ENCODE measurements at regions not wholly inside any gene's neighbourhood (a gene's known extent, or its start where the extent isn't known, plus 50 kb on each side); places are given as distances from the start of the nearest gene placed in this dataset.
"Not testable (repeated sequence)": the region's sequence is repeated elsewhere in the genome, so short reads cannot be mapped to it uniquely, and the experiment has no call there.

DNA sequence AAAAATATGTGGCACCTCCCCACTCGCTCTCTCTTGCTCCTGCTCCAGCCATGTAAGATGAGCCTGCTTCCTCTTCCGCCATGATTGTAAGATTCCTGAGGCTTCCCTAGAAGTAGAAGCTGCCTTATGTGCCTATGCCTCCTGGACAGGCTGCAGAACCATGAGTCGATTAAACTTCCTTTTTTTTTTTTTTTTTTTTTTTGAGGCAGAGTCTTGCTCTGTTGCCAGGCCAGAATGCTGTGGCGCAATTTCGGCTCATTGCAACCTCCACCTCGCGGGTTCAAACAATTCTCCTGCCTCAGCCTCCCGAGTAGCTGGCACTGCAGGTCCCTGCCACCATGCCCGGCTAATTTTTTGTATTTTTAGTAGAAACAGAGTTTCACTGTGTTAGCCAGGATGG lies 112.5 kb downstream of the FAM217A start:
- Histone ChIP-seq H4K20me1 (ENCODE audit: insufficient read depth, low read length) (no peaks in the 10 kb centered on the region), H3K27ac (ENCODE audit: low read length) (no peak overlapping the region), H3K4me1 (ENCODE audit: low read length) (no peaks in the 10 kb centered on the region), H3K79me2 (ENCODE audit: low read length) (no peaks in the 10 kb centered on the region), H3K4me3 (ENCODE audit: low read length) (no peak overlapping the region), H3K9ac (ENCODE audit: low read length) (no peak overlapping the region), H3K4me2 (ENCODE audit: low read length) (no peak overlapping the region), H3K9me3 (ENCODE audit: insufficient read depth, low read length) (no peaks in the 10 kb centered on the region), H3K36me3 (replicated peaks; ENCODE audit: low read depth, low read length) (no peaks in the 10 kb centered on the region), H2AFZ (ENCODE audit: low read depth, low read length) (no peak overlapping the region), H3K27me3 (ENCODE audit: low read depth, low read length) (peaks cover 7% of the 10 kb centered on the region; the same call in 1 of the 2 replicates)
- TF ChIP-seq EZH2phosphoT487 (IDR thresholded peaks at IDR 0.05; ENCODE audit: low read depth) (no peak), CTCF (IDR thresholded peaks at IDR 0.05; ENCODE audit: low read depth, low read length) (no peak)

DNA sequence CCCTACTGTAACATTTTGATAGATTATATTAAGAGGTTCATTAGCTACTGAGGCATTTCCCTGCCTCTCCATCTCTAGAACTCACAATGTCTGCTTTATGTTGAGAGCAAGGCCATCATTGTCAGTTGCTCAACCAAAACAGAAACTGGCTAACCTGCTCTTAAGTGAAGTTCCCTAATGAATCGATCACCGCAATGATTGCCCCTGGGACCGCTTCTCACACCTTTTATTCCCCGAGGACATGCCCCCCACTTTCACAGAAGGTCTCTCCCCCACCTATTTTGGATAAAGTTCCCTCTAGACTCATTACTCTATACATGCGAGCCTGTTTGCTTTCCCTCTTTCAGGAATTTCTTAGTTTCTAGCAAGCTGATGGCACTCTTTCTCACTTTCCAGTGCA lies 108.8 kb downstream of the FAM217A start:
- no peaks in the 10 kb centered on the region for H3K4me1 ChIP-seq (ENCODE audit: low read length)
- no peaks in the 10 kb centered on the region for H3K36me3 ChIP-seq (replicated peaks; ENCODE audit: low read depth, low read length)
- no peak overlapping the region for H3K9ac ChIP-seq (ENCODE audit: low read length)
- H3K4me2 ChIP-seq (ENCODE audit: low read length): no peak overlapping the region
- H2AFZ ChIP-seq (ENCODE audit: low read depth, low read length): no peak overlapping the region
- no peaks in the 10 kb centered on the region for H3K27me3 ChIP-seq (ENCODE audit: low read depth, low read length)
- no peak overlapping the region for H3K4me3 ChIP-seq (ENCODE audit: low read length)
- no peaks in the 10 kb centered on the region for H4K20me1 ChIP-seq (ENCODE audit: insufficient read depth, low read length)
- no peaks in the 10 kb centered on the region for H3K9me3 ChIP-seq (ENCODE audit: insufficient read depth, low read length)
- no peak overlapping the region for H3K27ac ChIP-seq (ENCODE audit: low read length)
- TF ChIP-seq EZH2phosphoT487 (IDR thresholded peaks at IDR 0.05; ENCODE audit: low read depth) (no peak), CTCF (IDR thresholded peaks at IDR 0.05; ENCODE audit: low read depth, low read length) (no peak)
- no peaks in the 10 kb centered on the region for H3K79me2 ChIP-seq (ENCODE audit: low read length)

DNA sequence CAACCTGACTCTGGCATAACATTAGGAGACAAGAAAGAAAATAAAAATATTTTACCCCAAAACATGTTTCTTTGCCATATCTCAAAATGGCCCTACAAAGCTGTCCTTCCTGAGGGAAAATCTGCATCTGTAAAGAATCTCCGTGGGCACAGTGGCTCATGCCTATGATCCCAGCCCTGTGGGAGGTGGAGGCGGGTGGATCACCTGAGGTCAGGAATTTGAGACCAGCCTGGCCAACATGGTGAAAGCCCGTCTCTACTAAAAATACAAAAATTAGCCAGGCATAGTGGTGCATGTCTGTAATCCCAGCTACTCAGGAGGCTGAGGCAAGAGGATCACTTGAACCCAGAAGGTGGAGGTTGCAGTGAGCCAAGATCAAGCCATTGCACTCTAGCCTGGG lies 105.8 kb downstream of the FAM217A start:
- not testable (repeated sequence) for H3K4me3 ChIP-seq (ENCODE audit: low read length); H3K4me2 ChIP-seq (ENCODE audit: low read length); H4K20me1 ChIP-seq (ENCODE audit: insufficient read depth, low read length); H3K9ac ChIP-seq (ENCODE audit: low read length); H3K79me2 ChIP-seq (ENCODE audit: low read length); H3K4me1 ChIP-seq (ENCODE audit: low read length); H3K36me3 ChIP-seq (replicated peaks; ENCODE audit: low read depth, low read length); H2AFZ ChIP-seq (ENCODE audit: low read depth, low read length); H3K27ac ChIP-seq (ENCODE audit: low read length); H3K27me3 ChIP-seq (ENCODE audit: low read depth, low read length); H3K9me3 ChIP-seq (ENCODE audit: insufficient read depth, low read length)

DNA sequence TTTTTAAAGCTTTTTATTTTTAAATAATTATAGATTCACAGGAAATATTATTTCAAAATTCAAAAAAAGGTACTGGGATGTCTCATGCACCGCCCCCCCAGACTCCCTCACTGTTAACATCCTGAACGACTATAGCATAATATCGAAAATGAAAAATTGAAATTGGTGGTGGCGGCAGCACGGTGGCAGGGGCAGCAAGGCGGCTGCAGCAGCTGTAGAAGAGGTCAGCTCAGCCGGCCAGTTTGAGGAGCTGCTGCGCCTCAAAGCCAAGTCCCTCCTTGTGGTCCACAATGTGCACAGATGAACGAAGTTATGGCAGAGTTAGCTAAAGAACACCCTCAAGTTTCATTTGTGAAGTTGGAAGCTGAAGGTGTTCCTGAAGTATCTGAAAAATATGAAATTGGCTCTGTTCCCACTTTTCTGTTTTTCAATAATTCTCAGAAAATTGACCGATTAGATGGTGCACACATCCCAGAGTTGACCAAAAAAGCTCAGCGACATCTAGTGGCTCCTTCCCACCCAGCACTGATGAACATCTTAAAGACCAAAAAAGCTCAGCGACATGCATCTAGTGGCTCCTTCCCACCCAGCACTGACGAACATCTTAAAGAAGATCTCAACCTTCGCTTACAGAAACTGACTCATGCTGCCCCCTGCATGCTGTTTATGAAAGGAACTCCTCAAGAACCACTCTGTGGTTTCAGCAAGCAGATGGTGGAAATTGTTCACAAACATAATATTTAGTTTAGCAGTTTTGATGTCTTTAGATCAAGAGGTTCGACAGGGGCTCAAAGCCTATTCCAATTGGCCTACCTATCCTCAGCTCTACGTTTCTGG lies 100.8 kb downstream of the FAM217A start:
- peak overlapping the region; percentile 64 for H3K4me2 ChIP-seq (ENCODE audit: low read length)
- no peak overlapping the region for H3K27ac ChIP-seq (ENCODE audit: low read length)
- H3K9ac ChIP-seq (ENCODE audit: low read length): no peak overlapping the region
- no peaks in the 10 kb centered on the region for H3K36me3 ChIP-seq (replicated peaks; ENCODE audit: low read depth, low read length)
- H3K27me3 ChIP-seq (ENCODE audit: low read depth, low read length): no peaks in the 10 kb centered on the region
- no peak overlapping the region for H2AFZ ChIP-seq (ENCODE audit: low read depth, low read length)
- TF ChIP-seq EZH2phosphoT487 (IDR thresholded peaks at IDR 0.05; ENCODE audit: low read depth) (no peak), CTCF (IDR thresholded peaks at IDR 0.05; ENCODE audit: low read depth, low read length) (peak; percentile 70)
- no peaks in the 10 kb centered on the region for H3K79me2 ChIP-seq (ENCODE audit: low read length)
- no peaks in the 10 kb centered on the region for H4K20me1 ChIP-seq (ENCODE audit: insufficient read depth, low read length)
- peaks cover 8% of the 10 kb centered on the region; the same call in 1 of the 2 replicates for H3K4me1 ChIP-seq (ENCODE audit: low read length)
- no peaks in the 10 kb centered on the region for H3K9me3 ChIP-seq (ENCODE audit: insufficient read depth, low read length)
- H3K4me3 ChIP-seq (ENCODE audit: low read length): peak overlapping the region; percentile 42

DNA sequence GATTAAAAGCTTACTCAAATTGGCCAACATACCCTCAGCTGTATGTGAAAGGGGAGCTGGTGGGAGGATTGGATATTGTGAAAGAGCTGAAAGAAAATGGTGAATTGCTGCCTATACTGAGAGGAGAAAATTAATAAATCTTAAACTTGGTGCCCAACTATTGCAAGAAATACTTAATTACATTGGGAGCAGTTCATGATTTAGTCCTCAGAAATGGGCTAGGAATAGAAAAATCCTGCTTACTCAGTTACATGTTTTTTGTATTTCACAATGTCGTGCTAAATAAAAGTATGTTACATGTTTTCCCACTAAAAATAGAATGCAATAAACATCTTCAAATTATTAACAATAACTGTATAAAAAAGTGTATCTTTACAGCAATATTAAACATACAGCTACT lies 100.0 kb downstream of the FAM217A start:
- H3K4me1 ChIP-seq (ENCODE audit: low read length); H3K4me2 ChIP-seq (ENCODE audit: low read length); H2AFZ ChIP-seq (ENCODE audit: low read depth, low read length); H4K20me1 ChIP-seq (ENCODE audit: insufficient read depth, low read length); H3K79me2 ChIP-seq (ENCODE audit: low read length); H3K36me3 ChIP-seq (replicated peaks; ENCODE audit: low read depth, low read length); H3K27ac ChIP-seq (ENCODE audit: low read length); H3K27me3 ChIP-seq (ENCODE audit: low read depth, low read length); H3K9ac ChIP-seq (ENCODE audit: low read length); H3K4me3 ChIP-seq (ENCODE audit: low read length); H3K9me3 ChIP-seq (ENCODE audit: insufficient read depth, low read length): not testable (repeated sequence)

Measured in OCI-LY3 (cell line).